Uterus (tissue), 2 donors: ENCODE measurements at regions not wholly inside any gene's neighbourhood (a gene's known extent, or its start where the extent isn't known, plus 50 kb on each side); places are given as distances from the start of the nearest gene placed in this dataset.
"Not testable (repeated sequence)": the region's sequence is repeated elsewhere in the genome, so short reads cannot be mapped to it uniquely, and the experiment has no call there.

Source experiments
- CTCF ChIP-seq, 4 experiments: fragments of 200-600 bp in 2 of 4; fragments of 450-650 bp in 2 of 4; sonication (generic) in 2 of 4; IDR thresholded peaks; one replicate each; pipeline ENCODE4 v1.5.1; 2016 to 2019; ENCODE audit warnings: antibody characterized with exemption in 4 of 4, mild to moderate bottlenecking in 2 of 4, moderate library complexity in 1 of 4
- POLR2A ChIP-seq, 2 donors: fragments of 450-650 bp; IDR thresholded peaks; one replicate each; pipeline ENCODE4 v1.6.1; 2016; ENCODE audit warnings: antibody characterized with exemption in 2 of 2, mild to moderate bottlenecking in 1 of 2, moderate library complexity in 1 of 2

- not testable (repeated sequence) for TF ChIP-seq CTCF, POLR2A (IDR thresholded peaks at IDR 0.05)
Observed at GRCh38 chr5:1613515-1613914, 89.8 kb upstream of the LPCAT1 start.
